Endodermal cell (in vitro differentiated cells): ENCODE measurements at regions not wholly inside any gene's neighbourhood (a gene's known extent, or its start where the extent isn't known, plus 50 kb on each side); places are given as distances from the start of the nearest gene placed in this dataset.

ENCODE experiments used
- DNase-seq: peaks from one replicate; pipeline ENCODE4 v3.0.0-alpha.2; 2017
- H3K27ac ChIP-seq: 2 replicates; pipeline ENCODE4 v1.5.1; 2013; ENCODE audit warnings: mild to moderate bottlenecking, low read depth, low read length, moderate library complexity
- H3K27me3 ChIP-seq: 2 replicates; pipeline ENCODE4 v1.6.1; 2013; ENCODE audit warnings: mild to moderate bottlenecking, low read length, moderate library complexity; ENCODE audit not compliant: insufficient read depth, control insufficient read depth, poor library complexity, severe bottlenecking
- H3K36me3 ChIP-seq: 2 replicates; pipeline ENCODE4 v1.7.0; 2013; ENCODE audit warnings: mild to moderate bottlenecking, low read length, moderate library complexity; ENCODE audit not compliant: control insufficient read depth, insufficient read depth
- H3K4me1 ChIP-seq: one replicate; pipeline ENCODE4 v1.7.0; 2013; ENCODE audit warnings: low read length; ENCODE audit not compliant: control insufficient read depth, insufficient read depth
- H3K4me3 ChIP-seq: 2 replicates; pipeline ENCODE4 v1.5.1; 2013; ENCODE audit warnings: mild to moderate bottlenecking, low read length, moderate library complexity
- H3K9ac ChIP-seq: 2 replicates; pipeline ENCODE4 v1.6.1; 2013; ENCODE audit warnings: mild to moderate bottlenecking, low read length, moderate library complexity; ENCODE audit not compliant: poor library complexity, severe bottlenecking; ENCODE audit errors: extremely low read depth
- H3K9me3 ChIP-seq: 2 replicates; pipeline ENCODE4 v1.6.1; 2013; ENCODE audit warnings: mild to moderate bottlenecking, low read length, moderate library complexity; ENCODE audit not compliant: control insufficient read depth
- H3K27ac Mint-ChIP-seq: 2 replicates; pipeline ENCODE4 v1.8.0; 2020; ENCODE audit warnings: mixed read lengths
- H3K27me3 Mint-ChIP-seq: 2 replicates; pipeline ENCODE4 v1.8.0; 2021; ENCODE audit warnings: mild to moderate bottlenecking, mixed read lengths; ENCODE audit not compliant: insufficient read depth
- H3K36me3 Mint-ChIP-seq: 2 replicates; pipeline ENCODE4 v1.8.0; 2020; ENCODE audit warnings: low read depth, mixed read lengths
- H3K4me1 Mint-ChIP-seq: 2 replicates; pipeline ENCODE4 v1.8.0; 2020; ENCODE audit warnings: mixed read lengths
- H3K4me3 Mint-ChIP-seq: 2 replicates; pipeline ENCODE4 v1.8.0; 2020; ENCODE audit warnings: mild to moderate bottlenecking, moderate library complexity, mixed read lengths
- H3K9me3 Mint-ChIP-seq: 2 replicates; pipeline ENCODE4 v1.8.0; 2020; ENCODE audit warnings: mild to moderate bottlenecking, mixed read lengths
- CTCF ChIP-seq: fragments of 200-600 bp; sonication (generic); conservative IDR thresholded peaks from 2 replicates; pipeline ENCODE4 v1.5.0; 2021; ENCODE audit warnings: antibody characterized with exemption, mild to moderate bottlenecking
- WGBS, 2 experiments: methylation state at CpG; one replicate each; pipeline versions ENCODE4 v1.1.5 to v1.1.7; 2013; ENCODE audit warnings: missing lambda C conversion rate in 2 of 2, mixed read lengths in 1 of 2; ENCODE audit not compliant: insufficient coverage in 1 of 2, insufficient read length in 1 of 2; 5-methylcytosine and 5-hydroxymethylcytosine counted together

- Histone ChIP-seq H3K9me3 (peaks cover 8% of the 10 kb centered on the region), H3K9ac (no peak overlapping the region), H3K4me1 (no peaks in the 10 kb centered on the region), H3K4me3 (no peak overlapping the region), H3K27ac (no peak overlapping the region), H3K36me3 (no peaks in the 10 kb centered on the region), H3K27me3 (no peaks in the 10 kb centered on the region)
- DNase-seq = no peak
- no peak for TF ChIP-seq CTCF
- WGBS, 2 experiments = 83 to 88% methylated on average over 2 of the region's 2 CpGs
- Mint-ChIP-seq H3K27ac (no peak overlapping the region), H3K4me3 (no peak overlapping the region), H3K4me1 (no peaks in the 10 kb centered on the region), H3K36me3 (no peaks in the 10 kb centered on the region), H3K27me3 (no peaks in the 10 kb centered on the region), H3K9me3 (peaks cover 10% of the 10 kb centered on the region)
These were observed 92.7 kb downstream of the TOMM20 start for GRCh38 chr1:235035928-235036327.

GRCh38 chr1:235030919-235031596 is 97.6 kb downstream of the TOMM20 start:
- no peak overlapping the region for H3K9ac ChIP-seq
- peaks cover 16% of the 10 kb centered on the region for H3K9me3 Mint-ChIP-seq
- DNase-seq = peak; percentile 38
- 84 to 95% methylated on average over 4 to 7 of the region's 7 CpGs for WGBS, 2 experiments
- H3K36me3 Mint-ChIP-seq = peaks cover 1% of the 10 kb centered on the region
- peaks cover 4% of the 10 kb centered on the region for H3K9me3 ChIP-seq
- no peaks in the 10 kb centered on the region for H3K4me1 ChIP-seq
- H3K27me3 ChIP-seq = no peaks in the 10 kb centered on the region
- no peak overlapping the region for H3K4me3 Mint-ChIP-seq
- TF ChIP-seq CTCF = no peak
- H3K27ac ChIP-seq = no peak overlapping the region
- H3K27me3 Mint-ChIP-seq = no peaks in the 10 kb centered on the region
- no peak overlapping the region for H3K27ac Mint-ChIP-seq
- H3K4me1 Mint-ChIP-seq = no peaks in the 10 kb centered on the region
- H3K36me3 ChIP-seq = no peaks in the 10 kb centered on the region
- no peak overlapping the region for H3K4me3 ChIP-seq

GRCh38 chr1:235027862-235028250 is 100.8 kb downstream of the TOMM20 start:
- peaks cover 1% of the 10 kb centered on the region for H3K36me3 Mint-ChIP-seq
- H3K4me3 Mint-ChIP-seq = no peak overlapping the region
- Histone ChIP-seq H3K27ac (no peak overlapping the region), H3K9ac (no peak overlapping the region), H3K36me3 (no peaks in the 10 kb centered on the region), H3K27me3 (no peaks in the 10 kb centered on the region), H3K4me1 (no peaks in the 10 kb centered on the region), H3K4me3 (no peak overlapping the region), H3K9me3 (peaks cover 4% of the 10 kb centered on the region)
- 90 to 95% methylated on average over 3 to 9 of the region's 9 CpGs for WGBS, 2 experiments
- peaks cover 16% of the 10 kb centered on the region for H3K9me3 Mint-ChIP-seq
- no peak for TF ChIP-seq CTCF
- no peak overlapping the region for H3K27ac Mint-ChIP-seq
- H3K27me3 Mint-ChIP-seq = no peaks in the 10 kb centered on the region
- no peak for DNase-seq
- H3K4me1 Mint-ChIP-seq = no peaks in the 10 kb centered on the region
